ENCODE measurements at regions not wholly inside any gene's neighbourhood (a gene's known extent, or its start where the extent isn't known, plus 50 kb on each side); places are given as distances from the start of the nearest gene placed in this dataset.

GRCh38 chr4:23533859-23534258 lies 356.0 kb downstream of the PPARGC1A start:
- no peak overlapping the region for H3K27ac ChIP-seq
- DNase-seq: no peak
- no peaks in the 10 kb centered on the region for H3K36me3 ChIP-seq
- no peak overlapping the region for H3K4me3 ChIP-seq
- H3K27me3 ChIP-seq: no peaks in the 10 kb centered on the region
- TF ChIP-seq POLR2A (IDR thresholded peaks at IDR 0.05) (no peak), CTCF (IDR thresholded peaks at IDR 0.05) (no peak)
- H3K9me3 ChIP-seq: no peaks in the 10 kb centered on the region
- no peaks in the 10 kb centered on the region for H3K4me1 ChIP-seq
- intact Hi-C loops (cut with DNase I; ENCODE audit: low total_unique reads): no loop called here

GRCh38 chr4:23516716-23517115 lies 373.1 kb downstream of the PPARGC1A start:
- no peak overlapping the region for H3K4me3 ChIP-seq
- TF ChIP-seq POLR2A (IDR thresholded peaks at IDR 0.05) (no peak), CTCF (IDR thresholded peaks at IDR 0.05) (no peak)
- no peaks in the 10 kb centered on the region for H3K36me3 ChIP-seq
- H3K27ac ChIP-seq: no peak overlapping the region
- no peak for DNase-seq
- no peaks in the 10 kb centered on the region for H3K9me3 ChIP-seq
- no peaks in the 10 kb centered on the region for H3K27me3 ChIP-seq
- H3K4me1 ChIP-seq: no peaks in the 10 kb centered on the region
- intact Hi-C loops (cut with DNase I; ENCODE audit: low total_unique reads): no loop called here

- intact Hi-C loops (cut with DNase I; ENCODE audit: low total_unique reads): no loop called here
- no peaks in the 10 kb centered on the region for H3K36me3 ChIP-seq
- H3K4me1 ChIP-seq: no peaks in the 10 kb centered on the region
- no peak overlapping the region for H3K27ac ChIP-seq
- no peak overlapping the region for H3K4me3 ChIP-seq
- TF ChIP-seq CTCF (IDR thresholded peaks at IDR 0.05) (no peak), POLR2A (IDR thresholded peaks at IDR 0.05) (no peak)
- DNase-seq: no peak
- H3K9me3 ChIP-seq: no peaks in the 10 kb centered on the region
- no peaks in the 10 kb centered on the region for H3K27me3 ChIP-seq
These were observed 385.8 kb downstream of the PPARGC1A start for GRCh38 chr4:23504083-23504482.

- H3K27ac ChIP-seq: no peak overlapping the region
- DNase-seq: no peak
- H3K4me1 ChIP-seq: no peaks in the 10 kb centered on the region
- no peak overlapping the region for H3K4me3 ChIP-seq
- H3K9me3 ChIP-seq: no peaks in the 10 kb centered on the region
- H3K36me3 ChIP-seq: no peaks in the 10 kb centered on the region
- TF ChIP-seq POLR2A (IDR thresholded peaks at IDR 0.05): no peak
- TF ChIP-seq CTCF (IDR thresholded peaks at IDR 0.05): no peak
- no peaks in the 10 kb centered on the region for H3K27me3 ChIP-seq
- intact Hi-C loops (cut with DNase I; ENCODE audit: low total_unique reads): no loop called here
These were observed 388.9 kb downstream of the PPARGC1A start for GRCh38 chr4:23500894-23501449.

GRCh38 chr4:23485801-23486200 lies 404.0 kb downstream of the PPARGC1A start:
- H3K4me3 ChIP-seq: no peak overlapping the region
- no peak overlapping the region for H3K27ac ChIP-seq
- H3K27me3 ChIP-seq: no peaks in the 10 kb centered on the region
- intact Hi-C loops (cut with DNase I; ENCODE audit: low total_unique reads): no loop called here
- no peaks in the 10 kb centered on the region for H3K36me3 ChIP-seq
- DNase-seq: no peak
- no peaks in the 10 kb centered on the region for H3K9me3 ChIP-seq
- no peaks in the 10 kb centered on the region for H3K4me1 ChIP-seq
- no peak for TF ChIP-seq POLR2A (IDR thresholded peaks at IDR 0.05)
- no peak for TF ChIP-seq CTCF (IDR thresholded peaks at IDR 0.05)

Measured in uterus (tissue), 3 donors.